ENCODE measurements at regions not wholly inside any gene's neighbourhood (a gene's known extent, or its start where the extent isn't known, plus 50 kb on each side); places are given as distances from the start of the nearest gene placed in this dataset.

GRCh38 chr10:78919181-78919966 is 149.4 kb upstream of the ZMIZ1 start:
- TF ChIP-seq CTCF (IDR thresholded peaks at IDR 0.05), result no peak
- TF ChIP-seq POLR2A (IDR thresholded peaks at IDR 0.05), result no peak

All from thyroid gland (tissue), 4 donors.